ENCODE measurements at regions not wholly inside any gene's neighbourhood (a gene's known extent, or its start where the extent isn't known, plus 50 kb on each side); places are given as distances from the start of the nearest gene placed in this dataset.
"Not testable (repeated sequence)": the region's sequence is repeated elsewhere in the genome, so short reads cannot be mapped to it uniquely, and the experiment has no call there.

DNA sequence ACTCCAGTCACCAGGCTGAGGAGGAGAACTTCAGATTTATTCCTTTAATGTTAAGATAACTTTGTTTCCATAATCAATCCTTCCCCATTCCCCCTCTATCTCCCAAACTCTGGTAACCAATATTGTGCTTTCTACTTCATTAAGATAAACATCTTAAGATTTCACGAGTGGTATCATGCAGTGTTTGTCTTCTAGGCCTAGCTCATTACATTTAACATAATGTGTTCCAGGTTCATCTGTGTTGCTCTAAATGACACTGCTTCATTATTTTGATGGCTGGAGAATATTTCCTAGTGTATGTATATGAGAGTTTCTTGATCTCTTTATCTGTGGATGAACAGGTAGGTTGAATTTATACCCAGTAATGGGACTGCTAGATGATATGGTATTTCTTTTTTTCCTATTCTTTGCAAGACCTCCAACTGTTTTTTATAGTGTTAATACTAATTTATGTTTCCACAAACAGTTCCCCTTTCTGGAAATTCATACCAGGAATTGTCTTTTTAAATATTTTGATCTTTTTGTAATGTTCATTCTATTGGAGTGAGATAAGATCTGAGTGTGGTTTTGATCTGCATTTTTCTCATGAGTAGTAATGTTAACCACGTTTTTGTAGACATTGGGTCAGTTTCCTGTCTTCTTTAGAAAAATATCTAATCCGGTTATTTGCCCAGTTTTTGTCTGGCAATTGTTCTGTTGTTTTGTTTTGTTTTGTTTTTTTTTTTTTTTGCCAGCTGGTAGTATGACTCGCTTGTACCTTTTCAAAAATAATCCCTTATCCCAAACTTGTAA, 97.3 kb downstream of the POTEH start:
- TF ChIP-seq EZH2 (IDR thresholded peaks at IDR 0.05; ENCODE audit: borderline replicate concordance, low read depth, low read length, severe bottlenecking): not testable (repeated sequence)
- TF ChIP-seq, protein P1, sequence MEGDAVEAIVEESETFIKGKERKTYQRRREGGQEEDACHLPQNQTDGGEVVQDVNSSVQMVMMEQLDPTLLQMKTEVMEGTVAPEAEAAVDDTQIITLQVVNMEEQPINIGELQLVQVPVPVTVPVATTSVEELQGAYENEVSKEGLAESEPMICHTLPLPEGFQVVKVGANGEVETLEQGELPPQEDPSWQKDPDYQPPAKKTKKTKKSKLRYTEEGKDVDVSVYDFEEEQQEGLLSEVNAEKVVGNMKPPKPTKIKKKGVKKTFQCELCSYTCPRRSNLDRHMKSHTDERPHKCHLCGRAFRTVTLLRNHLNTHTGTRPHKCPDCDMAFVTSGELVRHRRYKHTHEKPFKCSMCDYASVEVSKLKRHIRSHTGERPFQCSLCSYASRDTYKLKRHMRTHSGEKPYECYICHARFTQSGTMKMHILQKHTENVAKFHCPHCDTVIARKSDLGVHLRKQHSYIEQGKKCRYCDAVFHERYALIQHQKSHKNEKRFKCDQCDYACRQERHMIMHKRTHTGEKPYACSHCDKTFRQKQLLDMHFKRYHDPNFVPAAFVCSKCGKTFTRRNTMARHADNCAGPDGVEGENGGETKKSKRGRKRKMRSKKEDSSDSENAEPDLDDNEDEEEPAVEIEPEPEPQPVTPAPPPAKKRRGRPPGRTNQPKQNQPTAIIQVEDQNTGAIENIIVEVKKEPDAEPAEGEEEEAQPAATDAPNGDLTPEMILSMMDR (IDR thresholded peaks at IDR 0.05; ENCODE audit: borderline replicate concordance, extremely low read depth, low read length, poor library complexity, severe bottlenecking): not testable (repeated sequence)

Measured in DND-41 (cell line).